GM18499 (cell line): ENCODE measurements at regions not wholly inside any gene's neighbourhood (a gene's known extent, or its start where the extent isn't known, plus 50 kb on each side); places are given as distances from the start of the nearest gene placed in this dataset.
"Not testable (repeated sequence)": the region's sequence is repeated elsewhere in the genome, so short reads cannot be mapped to it uniquely, and the experiment has no call there.

Experiments used
- ATAC-seq: cut with Tn5 transposase; IDR thresholded peaks from one replicate; pipeline ENCODE4 v1.9.1; 2021; ENCODE audit warnings: moderate number of reproducible peaks; ENCODE audit not compliant: insufficient read depth, unreplicated experiment

DNA sequence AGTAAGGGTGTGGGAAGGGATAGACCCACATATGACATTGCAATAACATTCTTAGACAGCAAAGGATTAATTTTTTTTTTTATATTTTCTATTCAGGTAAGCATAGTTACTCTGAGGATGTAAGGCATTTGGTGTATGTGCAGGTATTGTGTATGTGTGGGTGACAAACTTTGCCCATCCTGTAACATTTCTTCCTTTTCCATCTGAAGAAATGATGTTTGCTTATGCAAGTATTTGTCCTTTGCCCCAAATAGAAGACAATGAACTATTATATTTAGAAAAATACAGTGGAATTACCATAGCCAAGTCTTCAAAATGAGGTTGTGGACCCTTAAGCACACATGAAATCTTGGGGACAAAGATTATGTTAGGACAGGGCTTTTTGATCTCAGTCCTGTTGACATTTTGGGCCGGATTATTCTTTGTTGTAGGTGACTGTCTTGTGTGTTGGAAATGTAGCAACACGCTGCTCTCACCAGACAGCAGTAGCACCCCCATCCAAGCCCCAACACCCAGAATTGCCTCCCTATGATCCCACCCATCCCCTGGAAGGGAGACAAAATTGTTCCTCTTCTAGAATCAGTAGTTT lies 1244.7 kb downstream of the STIM2 start:
- no peak for ATAC-seq

- no peak for ATAC-seq
Observed at GRCh38 chr4:28106155-28106554, 1245.5 kb downstream of the STIM2 start.

- no peak for ATAC-seq
Observed at GRCh38 chr4:28109801-28110200, 1249.2 kb downstream of the STIM2 start.

DNA sequence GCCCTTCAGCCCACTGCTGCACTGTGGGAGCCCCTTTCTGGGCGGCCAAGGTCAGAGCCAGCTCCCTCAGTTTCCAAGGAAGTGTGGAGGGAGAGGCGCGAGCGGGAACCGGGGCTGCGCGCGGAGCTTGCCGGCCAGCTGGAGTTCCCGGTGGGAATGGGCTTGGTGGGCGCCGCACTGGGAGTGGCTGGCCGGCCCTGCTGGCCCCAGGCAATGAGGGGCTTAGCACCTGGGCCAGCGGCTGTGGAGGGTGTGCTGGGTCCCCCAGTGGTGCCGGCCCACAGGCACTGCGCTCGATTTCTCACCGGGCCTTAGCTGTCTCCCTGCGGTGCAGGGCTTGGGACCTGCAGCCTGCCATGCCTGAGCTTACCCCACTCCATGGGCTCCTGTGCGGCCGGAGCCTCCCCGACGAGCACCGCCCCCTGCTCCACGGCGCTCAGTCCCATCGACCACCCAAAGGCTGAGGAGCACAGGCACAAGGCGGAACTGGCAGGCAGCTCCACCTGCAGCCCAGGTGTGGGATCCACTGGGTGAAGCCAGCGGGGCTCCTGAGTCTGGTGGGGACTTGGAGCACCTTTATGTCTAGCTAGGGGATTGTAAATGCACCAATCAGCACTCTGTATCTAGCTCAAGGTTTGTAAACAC lies 1252.2 kb downstream of the STIM2 start:
- ATAC-seq = not testable (repeated sequence)

DNA sequence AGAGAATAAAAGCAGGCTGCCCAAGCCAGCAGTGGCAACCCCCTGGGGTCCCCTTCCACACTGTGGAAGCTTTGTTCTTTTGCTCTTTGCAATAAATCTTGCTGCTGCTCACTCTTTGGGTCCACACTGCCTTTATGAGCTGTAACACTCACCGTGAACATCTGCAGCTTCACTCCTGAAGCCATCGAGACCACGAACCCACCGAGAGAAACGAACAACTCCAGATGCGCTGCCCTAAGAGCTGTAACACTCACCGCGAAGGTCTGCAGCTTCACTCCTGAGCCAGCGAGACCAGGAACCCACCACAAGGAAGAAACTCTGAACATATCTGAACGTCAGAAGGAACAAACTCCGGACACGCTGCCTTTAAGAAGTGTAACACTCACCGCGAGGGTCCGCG lies 1252.9 kb downstream of the STIM2 start:
- not testable (repeated sequence) for ATAC-seq

GRCh38 chr4:28116526-28117083 lies 1256.0 kb downstream of the STIM2 start:
- ATAC-seq = not testable (repeated sequence)

DNA sequence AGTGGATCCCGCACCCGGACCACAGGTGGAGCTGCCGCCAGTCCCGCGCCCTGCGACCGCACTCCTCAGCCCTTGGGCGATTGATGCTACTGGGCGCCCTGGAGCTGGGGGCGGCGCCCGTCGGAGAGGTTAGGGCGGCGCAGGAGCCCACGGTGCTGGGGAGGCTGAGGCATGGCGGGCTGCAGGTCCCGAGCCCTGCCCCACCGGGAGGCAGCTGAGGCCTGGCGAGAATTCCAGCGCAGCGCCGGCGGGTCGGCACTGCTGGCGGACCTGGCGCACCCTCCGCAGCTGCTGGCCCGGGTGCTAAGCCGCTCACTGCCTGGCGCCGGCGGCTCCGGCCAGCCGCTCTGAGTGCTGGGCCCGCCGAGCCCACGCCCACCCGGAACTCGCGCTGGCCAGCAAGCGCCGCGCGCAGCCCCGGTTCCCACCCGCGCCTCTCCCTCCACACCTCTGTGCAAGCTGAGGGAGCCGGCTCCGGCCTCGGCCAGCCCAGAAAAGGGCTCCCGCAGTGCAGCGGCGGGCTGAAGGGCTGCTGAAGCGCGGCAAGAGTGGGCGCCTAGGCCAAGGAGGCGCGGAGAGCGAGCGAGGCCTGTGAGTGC lies 1256.5 kb downstream of the STIM2 start:
- ATAC-seq = no peak

DNA sequence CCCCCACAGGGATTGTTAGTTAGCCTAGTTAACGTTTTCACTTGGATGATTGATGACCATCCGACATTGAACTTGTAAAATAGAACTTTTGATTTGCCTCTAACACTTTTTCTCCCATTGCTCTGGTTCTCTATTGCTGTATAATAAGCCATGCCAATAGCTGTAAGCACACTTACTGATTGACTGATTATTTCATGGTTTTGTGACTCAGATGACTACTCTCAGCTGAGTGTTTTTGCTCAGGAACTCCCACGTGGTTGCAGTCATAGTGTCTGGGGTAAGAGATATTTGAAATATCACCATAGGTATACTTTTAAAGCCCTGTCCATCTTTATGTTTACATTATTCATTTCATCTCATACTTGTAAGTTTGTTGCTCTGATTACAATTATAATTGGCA lies 1285.5 kb downstream of the STIM2 start:
- no peak for ATAC-seq

GRCh38 chr4:28148221-28148620 lies 1287.6 kb downstream of the STIM2 start:
- ATAC-seq = no peak

DNA sequence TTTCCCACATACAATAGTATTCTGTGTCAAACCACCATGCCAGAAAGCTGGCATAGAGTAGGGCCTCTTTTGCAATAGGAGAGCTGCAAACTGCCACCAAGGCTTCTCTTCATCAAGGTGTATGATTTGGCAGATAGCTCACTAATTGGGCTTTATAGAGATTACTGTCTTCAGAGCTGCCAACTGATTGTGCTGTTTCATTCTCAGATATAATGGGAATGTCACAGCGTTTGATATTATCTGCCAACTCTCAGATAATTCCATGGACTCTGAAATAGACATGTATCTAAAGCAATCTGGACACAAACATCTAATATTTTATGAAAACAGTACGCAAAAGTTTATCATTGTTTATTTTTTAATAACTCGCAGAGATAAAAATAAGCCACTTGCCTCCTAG lies 1289.1 kb downstream of the STIM2 start:
- ATAC-seq = no peak

DNA sequence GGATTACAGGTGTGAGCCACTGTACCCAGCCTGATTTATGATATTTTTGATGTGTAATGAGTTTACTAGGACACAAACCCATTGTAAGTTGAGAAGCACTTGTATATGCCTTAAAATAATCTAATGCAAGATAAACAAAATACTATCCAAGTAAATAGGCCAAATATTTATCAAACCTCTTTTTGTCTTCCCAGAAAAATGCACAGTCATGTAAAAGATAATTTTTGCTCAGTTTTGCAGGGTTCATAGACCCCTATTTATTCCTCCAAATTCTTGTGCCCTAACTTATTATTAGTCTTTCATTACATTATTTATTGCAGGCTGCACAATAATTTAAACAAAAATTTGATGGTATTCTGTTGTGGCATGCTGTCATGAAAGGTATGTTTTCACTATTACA lies 1290.7 kb downstream of the STIM2 start:
- ATAC-seq = no peak

- ATAC-seq = no peak
Observed at GRCh38 chr4:28167411-28167810, 1306.8 kb downstream of the STIM2 start.

DNA sequence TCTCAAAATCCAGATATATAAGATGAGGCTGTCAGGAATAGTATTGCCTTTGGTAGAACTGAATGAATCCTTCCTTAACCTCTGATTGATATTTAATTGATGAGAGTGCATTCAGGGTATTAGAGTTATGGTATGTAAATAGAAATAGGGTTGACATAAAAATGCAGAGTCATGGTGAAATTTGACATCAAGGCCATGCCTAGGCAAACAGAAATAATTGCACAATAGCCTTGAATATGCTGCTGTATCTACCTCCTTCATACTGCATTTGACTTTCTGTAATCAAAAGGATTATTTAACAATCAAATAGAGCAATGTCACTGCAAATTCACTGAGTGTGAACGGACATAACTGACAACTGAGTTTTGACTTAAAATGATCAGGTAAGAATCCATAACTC lies 1316.3 kb downstream of the STIM2 start:
- no peak for ATAC-seq

- no peak for ATAC-seq
Observed at GRCh38 chr4:28177641-28178040, 1317.0 kb downstream of the STIM2 start.

GRCh38 chr4:28179126-28179525 lies 1318.5 kb downstream of the STIM2 start:
- no peak for ATAC-seq

DNA sequence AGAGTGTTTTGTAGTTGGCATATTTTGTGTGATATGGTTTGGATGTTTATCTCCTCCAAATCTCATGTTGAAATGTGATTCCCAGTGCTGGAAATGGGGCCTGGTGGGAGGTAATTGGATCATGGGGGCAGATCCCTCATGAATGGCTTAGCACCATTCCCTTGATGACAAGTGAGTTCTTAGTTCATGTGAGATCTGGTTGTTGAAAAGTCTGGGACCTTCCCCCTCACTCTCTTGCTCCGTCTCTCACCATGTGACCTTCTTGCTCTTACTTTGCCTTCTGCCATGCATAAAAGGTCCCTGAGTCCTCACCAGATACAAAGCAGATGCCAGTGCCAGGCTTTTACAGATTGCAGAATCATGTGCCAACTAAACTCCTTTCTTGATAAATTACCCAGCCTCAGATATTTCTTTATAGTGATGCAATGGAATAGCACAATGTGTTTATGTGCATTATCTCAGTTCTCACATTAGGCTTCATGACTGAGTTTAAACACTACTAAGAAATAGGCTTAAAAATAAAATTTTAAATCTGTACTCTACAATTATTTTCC lies 1348.8 kb downstream of the STIM2 start:
- no peak for ATAC-seq

DNA sequence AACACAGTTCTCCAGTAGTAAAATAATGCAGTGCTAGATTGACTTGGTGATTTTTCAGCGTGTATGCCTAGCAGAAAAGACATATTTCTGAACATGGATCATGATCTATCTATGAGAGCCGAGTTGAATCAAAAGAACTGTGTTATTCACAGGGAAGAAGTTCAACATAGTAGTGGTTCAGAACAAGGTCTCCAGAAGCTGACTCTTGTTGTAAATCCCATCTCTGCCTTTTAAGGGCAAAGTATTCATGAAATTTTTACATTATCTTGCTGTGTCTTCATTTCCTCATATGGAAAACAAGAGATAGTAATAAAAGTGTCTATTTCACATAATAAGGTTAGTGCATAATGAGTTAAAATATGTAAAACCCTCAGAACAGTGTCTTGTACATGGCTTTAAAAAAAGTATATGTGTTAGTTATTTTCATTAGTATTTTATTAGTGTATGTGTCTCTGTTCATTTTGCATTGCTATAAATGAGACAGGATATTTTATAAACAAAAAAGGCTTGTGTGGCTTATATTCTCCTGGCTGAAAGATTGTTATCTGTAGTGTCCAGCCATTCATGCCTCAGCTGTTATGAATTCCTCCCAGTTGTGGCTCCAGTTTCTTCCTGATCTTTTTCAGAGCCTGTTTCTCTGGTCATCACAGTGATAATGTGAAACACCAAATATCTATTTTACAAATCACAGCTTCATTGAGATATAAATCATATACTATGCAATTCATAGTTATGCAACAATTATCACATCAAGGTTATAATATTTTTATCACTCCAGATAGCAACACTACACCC lies 1351.2 kb downstream of the STIM2 start:
- ATAC-seq = no peak

DNA sequence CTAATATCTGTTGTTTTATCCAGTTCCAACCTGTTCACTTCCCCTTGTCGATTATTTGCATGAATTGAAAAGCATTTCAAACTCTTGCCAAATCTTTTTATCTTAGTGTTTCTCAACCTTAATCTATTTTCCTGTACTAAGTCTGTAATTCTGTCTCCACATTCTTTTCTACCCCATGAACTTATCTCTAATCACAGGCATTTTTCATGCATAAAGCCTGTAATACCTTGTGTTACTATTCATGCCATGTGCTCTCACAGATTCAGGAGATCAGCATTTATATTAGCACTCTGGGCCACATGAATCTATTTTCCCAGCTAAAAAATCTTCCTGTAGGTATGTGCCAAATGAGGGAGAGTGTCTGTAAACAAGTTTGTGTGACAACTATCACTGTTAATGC lies 1360.9 kb downstream of the STIM2 start:
- ATAC-seq = no peak

GRCh38 chr4:28225050-28225449 lies 1364.4 kb downstream of the STIM2 start:
- no peak for ATAC-seq

DNA sequence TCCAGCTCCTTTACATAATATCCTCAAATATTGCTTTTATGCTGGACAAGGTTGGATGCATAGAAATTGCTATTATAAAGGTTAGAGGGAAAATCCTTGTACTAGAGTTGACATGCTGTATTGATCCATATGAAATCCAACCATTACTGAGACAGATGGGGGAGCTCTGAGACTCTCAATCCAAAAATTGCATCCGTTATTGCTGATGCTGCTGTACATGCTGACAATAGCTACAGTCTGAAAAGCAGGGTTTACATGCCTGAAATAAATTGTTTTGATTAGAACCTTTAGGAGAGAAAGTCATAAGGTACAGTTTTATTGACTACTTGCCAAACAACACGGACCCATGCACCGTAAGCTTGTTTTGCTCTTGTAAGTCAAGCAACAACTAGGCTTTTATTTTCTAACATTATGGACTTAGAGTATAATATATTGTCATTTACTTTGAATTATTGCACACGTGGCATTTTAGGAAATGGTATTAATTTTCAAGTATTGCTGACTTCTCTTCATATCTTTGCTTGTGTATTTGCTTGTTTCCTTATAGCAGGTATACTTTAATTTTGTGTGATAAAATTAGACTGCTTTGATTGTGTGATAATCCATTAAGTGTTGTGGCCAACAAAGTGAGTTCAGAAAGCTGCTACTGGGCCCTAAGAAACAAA lies 1365.2 kb downstream of the STIM2 start:
- no peak for ATAC-seq
